Skeletal muscle tissue (tissue), 3 donors: ENCODE measurements at regions not wholly inside any gene's neighbourhood (a gene's known extent, or its start where the extent isn't known, plus 50 kb on each side); places are given as distances from the start of the nearest gene placed in this dataset.
"Not testable (repeated sequence)": the region's sequence is repeated elsewhere in the genome, so short reads cannot be mapped to it uniquely, and the experiment has no call there.

Experiments used
- H3K27ac ChIP-seq: one replicate; pipeline ENCODE4 v1.7.0; 2013; ENCODE audit warnings: mild to moderate bottlenecking, low read depth, low read length, inconsistent platforms
- H3K27me3 ChIP-seq, 3 donors: one replicate each; pipeline ENCODE4 v1.7.0; 2013; ENCODE audit warnings: low read length in 3 of 3; ENCODE audit not compliant: control insufficient read depth in 3 of 3, insufficient read depth in 3 of 3
- H3K36me3 ChIP-seq, 3 donors: one replicate each; pipeline ENCODE4 v1.7.0; 2013; ENCODE audit warnings: low read length in 3 of 3; ENCODE audit not compliant: control insufficient read depth in 3 of 3, insufficient read depth in 3 of 3
- H3K4me1 ChIP-seq, 3 donors: one replicate each; pipeline ENCODE4 v1.7.0; 2013; ENCODE audit warnings: low read length in 3 of 3, mild to moderate bottlenecking in 3 of 3; ENCODE audit not compliant: control insufficient read depth in 3 of 3, insufficient read depth in 3 of 3
- H3K4me3 ChIP-seq, 3 donors: one replicate each; pipeline ENCODE4 v1.7.0; 2013; ENCODE audit warnings: low read length in 3 of 3
- H3K9ac ChIP-seq, 3 donors: one replicate each; pipeline ENCODE4 v1.7.0; 2013; ENCODE audit warnings: low read length in 3 of 3, mild to moderate bottlenecking in 3 of 3, moderate library complexity in 2 of 3, low read depth in 1 of 3
- H3K9me3 ChIP-seq, 3 donors: one replicate each; pipeline ENCODE4 v1.7.0; 2013; ENCODE audit warnings: low read length in 3 of 3; ENCODE audit not compliant: control insufficient read depth in 3 of 3
- donor health status: Osteomylitis.

GRCh38 chr5:117336208-117336607 is 761.6 kb upstream of the SEMA6A start:
- H3K9me3 ChIP-seq = no peaks in the 10 kb centered on the region
- no peak overlapping the region for H3K27ac ChIP-seq
- H3K9ac ChIP-seq = no peak overlapping the region
- no peaks in the 10 kb centered on the region for H3K36me3 ChIP-seq
- H3K4me1 ChIP-seq = no peaks in the 10 kb centered on the region
- no peaks in the 10 kb centered on the region for H3K27me3 ChIP-seq
- H3K4me3 ChIP-seq = no peak overlapping the region

DNA sequence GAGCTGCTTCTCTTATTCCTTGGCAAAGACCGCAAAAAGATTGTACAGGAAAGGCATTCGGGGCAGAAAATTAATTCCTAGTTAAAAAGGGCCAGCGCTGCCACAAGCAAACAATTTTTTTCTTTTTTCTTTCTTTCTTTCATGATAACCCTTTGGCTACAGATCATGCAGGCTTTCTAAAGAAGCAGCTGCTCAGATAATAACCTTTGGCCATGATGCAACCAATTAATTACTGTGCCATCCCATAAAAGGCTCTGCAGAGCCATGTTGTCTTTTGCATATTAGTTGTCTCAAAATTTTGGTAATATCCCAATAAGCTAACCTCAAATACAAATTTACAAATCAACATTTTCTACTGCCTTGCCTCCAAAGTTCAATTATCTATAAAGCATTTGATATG is 758.4 kb upstream of the SEMA6A start:
- Histone ChIP-seq H3K9ac (no peak overlapping the region), H3K9me3 (no peaks in the 10 kb centered on the region)

DNA sequence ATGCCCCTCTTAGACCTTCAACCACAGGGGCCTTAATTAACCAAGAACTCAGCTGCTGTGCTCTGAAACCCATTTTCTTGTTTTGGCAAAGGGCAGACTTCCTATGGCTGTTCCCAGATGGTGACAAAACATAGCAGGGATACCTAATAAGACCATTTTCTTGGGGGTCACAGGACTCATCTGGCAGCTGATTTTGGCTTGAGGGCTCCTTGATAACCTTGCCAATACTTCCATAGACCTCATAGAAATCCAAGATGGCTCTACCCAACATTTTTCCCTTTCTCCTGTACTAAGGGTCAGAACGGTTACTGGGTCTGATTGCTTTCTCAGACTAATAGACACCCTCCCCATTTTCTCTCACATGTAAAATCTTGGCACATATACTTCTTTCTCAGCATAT is 757.7 kb upstream of the SEMA6A start:
- no peaks in the 10 kb centered on the region for H3K4me1 ChIP-seq
- no peaks in the 10 kb centered on the region for H3K27me3 ChIP-seq
- no peak overlapping the region for H3K9ac ChIP-seq
- no peaks in the 10 kb centered on the region for H3K36me3 ChIP-seq
- no peaks in the 10 kb centered on the region for H3K9me3 ChIP-seq
- no peak overlapping the region for H3K27ac ChIP-seq
- H3K4me3 ChIP-seq = no peak overlapping the region

More for the DNA sequence above, 758.4 kb upstream of the SEMA6A start:
- H3K27me3 ChIP-seq = no peaks in the 10 kb centered on the region
- H3K4me1 ChIP-seq = no peaks in the 10 kb centered on the region
- no peak overlapping the region for H3K4me3 ChIP-seq
- H3K36me3 ChIP-seq = no peaks in the 10 kb centered on the region
- no peak overlapping the region for H3K27ac ChIP-seq

- H3K9ac ChIP-seq = no peak overlapping the region
- no peak overlapping the region for H3K27ac ChIP-seq
- H3K27me3 ChIP-seq = no peaks in the 10 kb centered on the region
- no peaks in the 10 kb centered on the region for H3K9me3 ChIP-seq
- H3K36me3 ChIP-seq = no peaks in the 10 kb centered on the region
- H3K4me1 ChIP-seq = no peaks in the 10 kb centered on the region
- H3K4me3 ChIP-seq = no peak overlapping the region
These were observed 752.9 kb upstream of the SEMA6A start for GRCh38 chr5:117327511-117327910.

DNA sequence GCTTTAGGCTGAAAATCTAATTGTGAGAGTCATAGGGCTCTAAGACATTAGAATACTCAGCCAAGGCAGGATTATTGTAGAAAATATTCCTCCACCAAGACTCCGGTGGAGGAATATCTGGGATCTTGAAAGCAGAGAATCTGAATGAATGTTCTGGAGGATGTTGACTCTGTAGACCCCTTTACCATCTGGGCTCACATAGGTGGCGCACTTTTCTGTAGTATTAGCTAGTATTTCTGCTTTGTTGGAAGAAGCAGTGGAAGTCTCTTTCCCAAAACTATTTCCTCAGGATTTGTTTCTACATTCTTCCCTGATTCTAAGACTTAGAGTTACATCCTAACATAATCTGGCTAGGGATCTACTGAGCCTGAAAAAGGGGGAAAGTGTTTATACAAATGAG is 752.4 kb upstream of the SEMA6A start:
- H3K27ac ChIP-seq = no peak overlapping the region
- no peaks in the 10 kb centered on the region for H3K27me3 ChIP-seq
- H3K4me3 ChIP-seq = no peak overlapping the region
- no peak overlapping the region for H3K9ac ChIP-seq
- no peaks in the 10 kb centered on the region for H3K36me3 ChIP-seq
- no peaks in the 10 kb centered on the region for H3K4me1 ChIP-seq
- H3K9me3 ChIP-seq = no peaks in the 10 kb centered on the region

DNA sequence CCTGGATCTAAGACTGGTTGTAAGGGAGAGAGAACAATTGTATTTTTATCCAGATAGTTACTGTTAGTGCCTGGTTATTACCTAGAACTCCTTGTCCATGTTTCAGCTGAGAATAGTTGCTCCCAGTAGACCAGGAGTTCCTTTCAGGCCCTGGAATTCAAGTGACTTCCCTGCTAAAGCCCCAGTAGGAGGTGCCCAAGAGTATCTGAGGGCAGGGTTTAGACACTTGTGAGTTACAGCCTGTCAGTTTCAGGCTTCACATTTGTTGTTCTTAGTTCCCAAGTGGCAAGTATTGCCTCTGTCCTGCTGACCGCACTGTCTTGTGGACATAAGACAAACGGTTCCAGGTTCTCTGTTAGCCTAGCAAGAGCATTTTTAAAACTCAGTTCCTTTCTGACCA is 743.9 kb upstream of the SEMA6A start:
- no peaks in the 10 kb centered on the region for H3K4me1 ChIP-seq
- no peaks in the 10 kb centered on the region for H3K36me3 ChIP-seq
- no peak overlapping the region for H3K9ac ChIP-seq
- H3K27me3 ChIP-seq = no peaks in the 10 kb centered on the region
- no peak overlapping the region for H3K27ac ChIP-seq
- no peak overlapping the region for H3K4me3 ChIP-seq
- no peaks in the 10 kb centered on the region for H3K9me3 ChIP-seq

DNA sequence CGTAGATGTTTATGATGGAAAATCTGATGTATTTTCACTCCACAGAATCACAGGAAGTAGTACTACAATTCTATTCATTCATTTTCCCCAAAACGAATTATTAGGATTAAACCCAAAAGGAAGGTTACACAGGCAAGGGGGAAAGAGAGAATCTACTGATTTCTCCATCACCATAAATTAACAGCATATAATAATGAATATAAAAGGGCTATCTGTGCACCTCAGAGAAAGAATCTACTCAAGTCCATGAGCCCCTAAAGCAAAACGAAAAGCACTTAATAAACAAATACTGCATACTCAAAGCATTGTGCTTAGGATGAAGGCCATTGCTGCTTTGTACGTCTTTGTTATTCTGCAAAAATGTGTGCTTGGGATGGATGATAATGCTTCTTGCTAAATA is 740.5 kb upstream of the SEMA6A start:
- no peak overlapping the region for H3K27ac ChIP-seq
- H3K4me1 ChIP-seq = no peaks in the 10 kb centered on the region
- H3K4me3 ChIP-seq = no peak overlapping the region
- no peaks in the 10 kb centered on the region for H3K27me3 ChIP-seq
- H3K36me3 ChIP-seq = no peaks in the 10 kb centered on the region
- H3K9me3 ChIP-seq = no peaks in the 10 kb centered on the region
- H3K9ac ChIP-seq = no peak overlapping the region

GRCh38 chr5:117304512-117305107 is 730.0 kb upstream of the SEMA6A start:
- H3K4me1 ChIP-seq, H3K9ac ChIP-seq, H3K27ac ChIP-seq, H3K36me3 ChIP-seq, H3K27me3 ChIP-seq, H3K4me3 ChIP-seq, H3K9me3 ChIP-seq: not testable (repeated sequence)

GRCh38 chr5:117302949-117303348 is 728.3 kb upstream of the SEMA6A start:
- no peak overlapping the region for H3K27ac ChIP-seq
- H3K27me3 ChIP-seq = no peaks in the 10 kb centered on the region
- H3K36me3 ChIP-seq = no peaks in the 10 kb centered on the region
- H3K9ac ChIP-seq = no peak overlapping the region
- H3K4me1 ChIP-seq = no peaks in the 10 kb centered on the region
- H3K4me3 ChIP-seq = no peak overlapping the region
- H3K9me3 ChIP-seq = no peaks in the 10 kb centered on the region

- H3K36me3 ChIP-seq = no peaks in the 10 kb centered on the region
- no peaks in the 10 kb centered on the region for H3K27me3 ChIP-seq
- no peaks in the 10 kb centered on the region for H3K9me3 ChIP-seq
- H3K4me1 ChIP-seq = no peaks in the 10 kb centered on the region
- H3K4me3 ChIP-seq = no peak overlapping the region
- no peak overlapping the region for H3K27ac ChIP-seq
- no peak overlapping the region for H3K9ac ChIP-seq
These were observed 727.9 kb upstream of the SEMA6A start for GRCh38 chr5:117302473-117302872.

DNA sequence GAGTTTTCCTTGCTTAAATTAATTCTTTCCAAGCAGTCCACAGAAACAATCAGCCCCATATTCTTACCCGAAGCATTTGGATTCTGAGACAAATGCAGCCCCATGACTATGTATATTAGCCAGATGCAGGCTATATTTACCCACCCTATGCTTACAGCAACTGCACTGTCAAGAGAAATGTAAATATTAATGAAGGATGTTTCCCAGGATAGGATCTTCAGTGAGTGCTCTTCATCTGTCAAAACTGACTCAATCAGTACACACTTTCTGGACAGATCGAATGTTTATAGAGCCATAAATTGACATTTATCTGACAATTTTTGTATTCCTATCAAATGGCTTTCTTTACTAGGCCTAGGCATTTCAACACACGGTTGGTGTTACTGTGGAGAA is 725.3 kb upstream of the SEMA6A start:
- no peaks in the 10 kb centered on the region for H3K27me3 ChIP-seq
- H3K27ac ChIP-seq = no peak overlapping the region
- peaks cover 0 to 2% (median 0%) of the 10 kb centered on the region in 3 donors for H3K9me3 ChIP-seq
- no peak overlapping the region for H3K4me3 ChIP-seq
- H3K4me1 ChIP-seq = no peaks in the 10 kb centered on the region
- H3K36me3 ChIP-seq = no peaks in the 10 kb centered on the region
- H3K9ac ChIP-seq = no peak overlapping the region
